ENCODE measurements at regions not wholly inside any gene's neighbourhood (a gene's known extent, or its start where the extent isn't known, plus 50 kb on each side); places are given as distances from the start of the nearest gene placed in this dataset.

DNA sequence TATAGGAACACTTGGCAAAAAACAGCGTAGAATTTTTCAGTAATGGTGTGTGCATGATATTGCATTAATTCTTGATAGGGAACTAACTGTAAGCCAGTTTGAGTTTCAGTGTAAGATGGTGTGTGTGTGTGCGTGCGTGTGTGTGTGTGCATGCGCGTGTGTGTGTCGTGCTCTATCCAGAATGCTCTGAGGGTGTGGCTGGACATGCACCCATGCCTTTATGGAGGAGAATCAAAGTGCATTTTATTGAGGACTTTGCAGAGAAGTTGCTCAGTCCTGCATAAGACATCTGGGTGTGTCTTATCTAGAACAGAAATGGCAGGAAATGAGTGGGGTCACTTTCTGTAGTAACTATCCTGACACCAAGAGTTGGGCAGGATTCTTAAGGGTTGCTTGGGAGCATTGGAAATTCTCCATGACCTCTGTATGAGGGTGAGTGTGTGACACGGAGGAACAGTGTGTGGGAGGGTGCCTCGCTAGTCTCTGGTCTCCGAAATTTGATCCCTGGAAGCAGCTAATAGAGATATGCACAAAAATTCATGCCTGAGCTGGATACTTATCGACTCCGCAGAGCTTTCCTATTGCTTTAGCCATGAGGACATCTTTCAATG, 252.2 kb downstream of the TSHZ3 start:
- Histone ChIP-seq H3K4me1 (no peaks in the 10 kb centered on the region), H3K27ac (no peak overlapping the region), H3K27me3 (ENCODE audit: low read depth) (peaks cover 4% of the 10 kb centered on the region), H3K4me3 (no peak overlapping the region), H3K9me3 (no peaks in the 10 kb centered on the region), H3K36me3 (no peaks in the 10 kb centered on the region)
- ATAC-seq (no peak), DNase-seq (no peak)
- intact Hi-C loops (cut with DNase I): no loop called here
- TF ChIP-seq, protein P1, sequence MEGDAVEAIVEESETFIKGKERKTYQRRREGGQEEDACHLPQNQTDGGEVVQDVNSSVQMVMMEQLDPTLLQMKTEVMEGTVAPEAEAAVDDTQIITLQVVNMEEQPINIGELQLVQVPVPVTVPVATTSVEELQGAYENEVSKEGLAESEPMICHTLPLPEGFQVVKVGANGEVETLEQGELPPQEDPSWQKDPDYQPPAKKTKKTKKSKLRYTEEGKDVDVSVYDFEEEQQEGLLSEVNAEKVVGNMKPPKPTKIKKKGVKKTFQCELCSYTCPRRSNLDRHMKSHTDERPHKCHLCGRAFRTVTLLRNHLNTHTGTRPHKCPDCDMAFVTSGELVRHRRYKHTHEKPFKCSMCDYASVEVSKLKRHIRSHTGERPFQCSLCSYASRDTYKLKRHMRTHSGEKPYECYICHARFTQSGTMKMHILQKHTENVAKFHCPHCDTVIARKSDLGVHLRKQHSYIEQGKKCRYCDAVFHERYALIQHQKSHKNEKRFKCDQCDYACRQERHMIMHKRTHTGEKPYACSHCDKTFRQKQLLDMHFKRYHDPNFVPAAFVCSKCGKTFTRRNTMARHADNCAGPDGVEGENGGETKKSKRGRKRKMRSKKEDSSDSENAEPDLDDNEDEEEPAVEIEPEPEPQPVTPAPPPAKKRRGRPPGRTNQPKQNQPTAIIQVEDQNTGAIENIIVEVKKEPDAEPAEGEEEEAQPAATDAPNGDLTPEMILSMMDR (IDR thresholded peaks at IDR 0.05): no peak

DNA sequence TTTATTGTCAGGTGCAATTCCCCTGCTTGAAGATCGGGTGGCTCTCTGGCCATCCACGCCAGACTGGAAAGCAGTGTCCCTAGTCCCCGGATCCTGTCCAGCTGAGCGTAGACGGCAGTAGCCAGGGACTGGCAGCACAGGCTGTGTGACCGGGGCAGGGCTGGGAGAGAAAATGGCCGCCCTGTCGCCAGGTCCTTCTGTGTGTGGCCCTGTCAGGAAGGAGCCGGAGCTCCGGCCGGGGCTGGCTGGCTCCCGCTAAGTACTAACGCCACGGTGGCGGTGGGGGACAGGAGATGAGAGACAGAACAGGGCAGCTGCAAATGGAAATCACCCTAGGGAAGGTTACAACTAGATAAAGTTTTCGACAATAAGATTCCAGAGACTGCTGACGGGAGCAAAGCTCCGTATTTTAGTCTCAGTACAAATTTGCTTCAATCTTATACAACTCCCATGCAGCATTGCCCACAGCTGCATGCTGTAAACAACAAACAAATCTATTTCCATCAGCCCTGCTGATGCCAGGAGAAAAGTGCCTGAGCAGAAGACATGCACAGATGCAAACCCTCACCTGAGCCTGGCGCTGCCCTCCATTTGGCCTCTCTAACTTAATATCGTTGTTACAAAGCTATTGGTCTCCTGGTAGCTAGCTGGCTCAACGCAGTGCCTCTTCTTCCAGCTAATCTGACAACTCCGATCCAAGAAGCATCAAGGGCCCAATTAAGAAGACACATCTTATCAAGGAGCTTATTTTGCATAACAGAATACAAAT, 253.0 kb downstream of the TSHZ3 start:
- intact Hi-C loops (cut with DNase I): no loop called here
- TF ChIP-seq, protein P1 (IDR thresholded peaks at IDR 0.05): no peak
- Histone ChIP-seq H3K27me3 (ENCODE audit: low read depth) (peaks cover 4% of the 10 kb centered on the region), H3K4me3 (no peak overlapping the region), H3K36me3 (no peaks in the 10 kb centered on the region), H3K9me3 (no peaks in the 10 kb centered on the region), H3K4me1 (no peaks in the 10 kb centered on the region), H3K27ac (no peak overlapping the region)
- DNase-seq (no peak), ATAC-seq (no peak)

DNA sequence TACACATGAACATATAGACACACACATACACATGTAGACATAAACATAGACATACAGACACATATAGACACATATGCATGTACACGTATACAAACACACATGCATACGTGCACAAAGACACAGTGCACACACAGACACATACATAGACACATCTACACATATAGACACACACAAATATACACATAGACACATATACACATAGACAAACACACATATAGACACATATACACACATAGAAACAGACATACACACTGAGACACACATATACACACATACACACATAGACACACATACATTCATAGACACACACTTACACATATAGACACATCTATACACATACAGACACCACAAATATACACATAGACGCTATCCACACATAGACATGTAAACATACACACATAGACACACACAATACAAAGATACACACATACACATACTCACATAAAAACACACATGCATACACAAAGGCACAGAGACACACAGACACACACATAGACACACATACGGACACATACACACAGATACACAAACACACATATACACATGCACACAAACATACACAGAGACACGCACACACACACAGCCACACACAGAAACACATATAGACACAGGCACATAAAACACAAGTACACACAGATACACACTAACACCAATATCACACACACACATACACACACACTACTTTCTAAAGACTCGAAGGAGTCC, 254.0 kb downstream of the TSHZ3 start:
- peaks cover 4% of the 10 kb centered on the region for H3K27me3 ChIP-seq (ENCODE audit: low read depth)
- ATAC-seq (no peak), DNase-seq (no peak)
- no peak overlapping the region for H3K27ac ChIP-seq
- no peaks in the 10 kb centered on the region for H3K36me3 ChIP-seq
- intact Hi-C loops (cut with DNase I): no loop called here
- H3K4me1 ChIP-seq: no peaks in the 10 kb centered on the region
- TF ChIP-seq, protein P1 (IDR thresholded peaks at IDR 0.05): no peak
- H3K4me3 ChIP-seq: no peak overlapping the region
- H3K9me3 ChIP-seq: no peaks in the 10 kb centered on the region

DNA sequence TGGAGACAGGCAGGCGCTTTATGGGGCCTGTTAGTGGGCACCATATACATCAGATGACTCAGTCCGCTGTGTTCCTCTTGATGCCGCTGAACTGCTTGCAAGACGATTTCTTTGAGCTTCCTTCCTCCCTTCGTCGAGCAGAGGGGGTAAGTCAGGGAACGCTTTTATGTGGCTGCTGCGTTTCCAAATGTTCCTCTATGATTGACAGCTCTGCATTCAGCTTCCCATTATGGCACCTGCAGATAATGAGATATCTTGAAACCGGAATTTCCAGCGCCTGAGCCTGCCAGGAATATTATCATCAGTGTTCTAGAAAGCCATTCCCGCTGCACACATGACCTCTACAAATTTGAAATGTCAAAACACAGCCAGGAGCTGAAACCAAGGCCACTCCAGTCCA, 257.0 kb downstream of the TSHZ3 start:
- no peaks in the 10 kb centered on the region for H3K36me3 ChIP-seq
- peaks cover 4% of the 10 kb centered on the region for H3K27me3 ChIP-seq (ENCODE audit: low read depth)
- H3K4me3 ChIP-seq: no peak overlapping the region
- intact Hi-C loops (cut with DNase I): no loop called here
- TF ChIP-seq, protein P1 (IDR thresholded peaks at IDR 0.05): no peak
- H3K4me1 ChIP-seq: no peaks in the 10 kb centered on the region
- H3K9me3 ChIP-seq: no peaks in the 10 kb centered on the region
- DNase-seq (no peak), ATAC-seq (no peak)
- H3K27ac ChIP-seq: no peak overlapping the region

DNA sequence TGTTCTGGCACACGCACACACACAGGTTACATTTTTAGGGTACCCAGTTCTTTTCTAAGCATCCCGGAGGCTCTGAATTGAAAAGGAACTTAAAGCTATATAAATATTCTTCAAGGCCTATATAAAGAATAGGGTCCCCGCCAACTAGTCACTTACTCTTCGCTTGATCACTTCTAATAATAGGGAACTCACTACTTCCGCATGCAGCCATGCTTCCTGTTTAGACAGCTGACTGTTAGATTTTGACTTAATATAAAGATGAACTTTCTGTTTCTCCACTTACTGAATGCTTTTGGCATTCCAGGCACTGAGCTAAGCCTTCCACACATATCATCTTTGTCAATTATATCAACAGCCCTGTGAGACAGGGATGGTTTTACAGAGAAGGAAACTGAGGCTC, 259.6 kb downstream of the TSHZ3 start:
- intact Hi-C loops (cut with DNase I): no loop called here
- Histone ChIP-seq H3K27ac (no peak overlapping the region), H3K4me1 (no peaks in the 10 kb centered on the region), H3K4me3 (no peak overlapping the region), H3K27me3 (ENCODE audit: low read depth) (no peaks in the 10 kb centered on the region), H3K36me3 (no peaks in the 10 kb centered on the region), H3K9me3 (no peaks in the 10 kb centered on the region)
- TF ChIP-seq, protein P1 (IDR thresholded peaks at IDR 0.05): no peak
- DNase-seq (no peak), ATAC-seq (no peak)
